Testis (tissue), 2 donors: ENCODE measurements at regions not wholly inside any gene's neighbourhood (a gene's known extent, or its start where the extent isn't known, plus 50 kb on each side); places are given as distances from the start of the nearest gene placed in this dataset.

Source experiments
- DNase-seq: peaks from one replicate; pipeline ENCODE4 v3.0.0-alpha.2; 2019
- H3K27ac ChIP-seq, 2 donors: fragments of 200-600 bp; sonication (generic); one replicate each; pipeline ENCODE4 v1.5.1; 2019
- H3K27me3 ChIP-seq: fragments of 200-600 bp; sonication (generic); one replicate; pipeline ENCODE4 v1.5.1; 2019
- H3K36me3 ChIP-seq: fragments of 200-600 bp; sonication (generic); one replicate; pipeline ENCODE4 v1.5.1; 2017; ENCODE audit warnings: low read depth; ENCODE audit errors: missing control alignments
- H3K4me1 ChIP-seq: fragments of 200-600 bp; sonication (generic); one replicate; pipeline ENCODE4 v1.5.1; 2019
- H3K4me3 ChIP-seq, 2 donors: fragments of 200-600 bp; sonication (generic); one replicate each; pipeline ENCODE4 v1.5.1; 2017 to 2019
- H3K9me3 ChIP-seq: fragments of 200-600 bp; sonication (generic); one replicate; pipeline ENCODE4 v1.5.1; 2017
- CTCF ChIP-seq, 3 experiments: fragments of 450-650 bp in 2 of 3; fragments of 200-600 bp in 1 of 3; sonication (generic) in 1 of 3; IDR thresholded peaks; one replicate each; pipeline ENCODE4 v1.5.1; 2016 to 2019; ENCODE audit warnings: antibody characterized with exemption in 3 of 3, mild to moderate bottlenecking in 2 of 3, moderate library complexity in 1 of 3
- POLR2A ChIP-seq: fragments of 450-650 bp; IDR thresholded peaks from one replicate; pipeline ENCODE4 v1.6.1; 2017; ENCODE audit warnings: antibody characterized with exemption, mild to moderate bottlenecking, moderate library complexity
- WGBS, 2 donors: methylation state at CpG; one replicate each; pipeline ENCODE4 v1.1.5; 2018; 5-methylcytosine and 5-hydroxymethylcytosine counted together
- intact Hi-C: fragments of 100-400 bp; cut with DNase I; formaldehyde crosslinking; loops from one replicate; pipeline ENCODE4 v1.15.1; 2023; ENCODE audit warnings: low total_unique reads

- intact Hi-C loops, result no loop called here
- Histone ChIP-seq H3K27ac (no peak overlapping the region), H3K27me3 (no peaks in the 10 kb centered on the region), H3K9me3 (no peaks in the 10 kb centered on the region), H3K36me3 (no peaks in the 10 kb centered on the region), H3K4me1 (no peaks in the 10 kb centered on the region), H3K4me3 (no peak overlapping the region)
- TF ChIP-seq POLR2A (no peak), CTCF (IDR thresholded peaks at IDR 0.05) (no peak)
- WGBS, 2 donors, result 64 to 77% methylated on average over 3 of the region's 3 CpGs
- DNase-seq, result no peak
Measured at GRCh38 chr1:83735526-83735925, 263.4 kb downstream of the TTLL7 start.

GRCh38 chr1:83734420-83734819, 264.5 kb downstream of the TTLL7 start:
- WGBS, 2 donors, result 95 to 98% methylated on average over 13 of the region's 13 CpGs
- H3K4me1 ChIP-seq, result no peaks in the 10 kb centered on the region
- intact Hi-C loops, result no loop called here

GRCh38 chr1:83725735-83726360, 273.1 kb downstream of the TTLL7 start:
- no peaks in the 10 kb centered on the region for H3K4me1 ChIP-seq
- no peak for DNase-seq
- intact Hi-C loops, result no loop called here
- WGBS, 2 donors, result 90 to 91% methylated on average over 5 of the region's 5 CpGs
- H3K27ac ChIP-seq, result no peak overlapping the region
- H3K4me3 ChIP-seq, result no peak overlapping the region
- TF ChIP-seq POLR2A (no peak), CTCF (IDR thresholded peaks at IDR 0.05) (no peak)
- H3K27me3 ChIP-seq, result no peaks in the 10 kb centered on the region
- no peaks in the 10 kb centered on the region for H3K9me3 ChIP-seq
- H3K36me3 ChIP-seq, result no peaks in the 10 kb centered on the region

More at GRCh38 chr1:83734420-83734819, 264.5 kb downstream of the TTLL7 start:
- Histone ChIP-seq H3K4me3 (no peak overlapping the region), H3K36me3 (no peaks in the 10 kb centered on the region), H3K27ac (no peak overlapping the region), H3K9me3 (no peaks in the 10 kb centered on the region), H3K27me3 (no peaks in the 10 kb centered on the region)
- no peak for DNase-seq
- no peak for TF ChIP-seq CTCF (IDR thresholded peaks at IDR 0.05)
- no peak for TF ChIP-seq POLR2A

- Histone ChIP-seq H3K9me3 (no peaks in the 10 kb centered on the region), H3K27me3 (no peaks in the 10 kb centered on the region), H3K36me3 (no peaks in the 10 kb centered on the region), H3K4me1 (no peaks in the 10 kb centered on the region), H3K4me3 (no peak overlapping the region), H3K27ac (no peak overlapping the region)
- TF ChIP-seq POLR2A (no peak), CTCF (IDR thresholded peaks at IDR 0.05) (no peak)
- intact Hi-C loops, result no loop called here
- DNase-seq, result no peak
- 67 to 82% methylated on average over 6 of the region's 6 CpGs for WGBS, 2 donors
Measured at GRCh38 chr1:83718338-83718737, 280.6 kb downstream of the TTLL7 start.

- H3K27me3 ChIP-seq, result no peaks in the 10 kb centered on the region
- H3K4me3 ChIP-seq, result no peak overlapping the region
- no peak for TF ChIP-seq POLR2A
- TF ChIP-seq CTCF (IDR thresholded peaks at IDR 0.05), result no peak
- H3K9me3 ChIP-seq, result no peaks in the 10 kb centered on the region
- H3K27ac ChIP-seq, result no peak overlapping the region
- WGBS, 2 donors, result 72 to 81% methylated on average over 4 of the region's 4 CpGs
- no peaks in the 10 kb centered on the region for H3K4me1 ChIP-seq
- peak; percentile 18 for DNase-seq
- intact Hi-C loops, result no loop called here
- no peaks in the 10 kb centered on the region for H3K36me3 ChIP-seq
Measured at GRCh38 chr1:83717785-83718184, 281.1 kb downstream of the TTLL7 start.
